Skin of body (tissue), 2 donors: ENCODE measurements at regions not wholly inside any gene's neighbourhood (a gene's known extent, or its start where the extent isn't known, plus 50 kb on each side); places are given as distances from the start of the nearest gene placed in this dataset. TPM values are rescaled to one million over a fixed set of nuclear protein-coding genes. Genes with fewer than 3 reads are reported as not detected.

Experiments used
- DNase-seq: peaks from one replicate; lab custom pipeline; 2025; lab: John Stamatoyannopoulos, UW
- small RNA-seq: library from RNA; depleted of rRNA; stranded (forward); fragments of <200 nt; gene quantifications from one replicate; pipeline ENCODE3, GENCODE V24; 2014; ENCODE audit warnings: low replicate concordance

- DNase-seq, result no peak
These were observed 67.0 kb upstream of the ZNF648 start for GRCh38 chr1:182128502-182128901.

- DNase-seq, result no peak
These were observed 66.1 kb upstream of the ZNF648 start for GRCh38 chr1:182127656-182128055.

GRCh38 chr1:182126272-182126800 is 64.8 kb upstream of the ZNF648 start:
- no peak for DNase-seq

GRCh38 chr1:182122913-182123260 is 61.4 kb upstream of the ZNF648 start:
- DNase-seq, result no peak

- DNase-seq, result no peak
These were observed 60.9 kb upstream of the ZNF648 start for GRCh38 chr1:182122256-182122912.

- DNase-seq, result no peak
These were observed 60.3 kb upstream of the ZNF648 start for GRCh38 chr1:182121787-182122186.

GRCh38 chr1:182120411-182121258 is 59.1 kb upstream of the ZNF648 start:
- no peak for DNase-seq

GRCh38 chr1:182119631-182120030 is 58.1 kb upstream of the ZNF648 start:
- no peak for DNase-seq

- no peak for DNase-seq
These were observed 57.3 kb upstream of the ZNF648 start for GRCh38 chr1:182118851-182119250.

GRCh38 chr1:182114627-182115023 is 53.1 kb upstream of the ZNF648 start:
- DNase-seq, result no peak

GRCh38 chr1:182113879-182114626 is 52.5 kb upstream of the ZNF648 start:
- DNase-seq, result no peak

- no peak for DNase-seq
These were observed 50.0 kb upstream of the ZNF648 start for GRCh38 chr1:182111496-182111895.

Small RNA genes lying in the stretch of these regions (small RNA-seq; reads per million reads assigned to genes)
- not detected for gene RNU6-152P
